GM21528 (cell line): ENCODE measurements at regions not wholly inside any gene's neighbourhood (a gene's known extent, or its start where the extent isn't known, plus 50 kb on each side); places are given as distances from the start of the nearest gene placed in this dataset.

Experiments used
- ATAC-seq: cut with Tn5 transposase; IDR thresholded peaks from one replicate; pipeline ENCODE4 v1.9.1; 2021; ENCODE audit warnings: mild to moderate bottlenecking, moderate library complexity; ENCODE audit not compliant: unreplicated experiment, low FRiP score

GRCh38 chr21:24840287-24840686 is 767.0 kb downstream of the MRPL39 start:
- ATAC-seq, result no peak

GRCh38 chr21:24832961-24833360 is 774.3 kb downstream of the MRPL39 start:
- no peak for ATAC-seq

DNA sequence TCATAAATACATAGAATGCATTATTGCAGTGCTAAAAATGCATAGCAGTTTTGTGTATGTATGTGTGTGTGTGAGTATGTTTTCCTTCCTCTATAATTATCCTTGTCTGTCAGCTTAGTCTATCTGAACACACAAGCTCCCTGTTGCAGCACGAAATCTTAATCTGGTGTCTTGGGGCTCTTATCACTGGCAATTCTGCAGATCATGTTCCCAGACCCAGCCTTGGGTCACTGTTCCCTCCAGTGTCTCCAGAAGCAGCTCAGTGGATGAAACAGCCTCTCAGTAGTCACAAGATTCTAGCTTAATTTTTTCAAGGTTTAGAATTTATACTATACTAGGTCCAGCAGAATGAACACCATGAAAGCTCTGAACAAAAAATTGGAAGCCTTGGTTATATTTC is 777.9 kb downstream of the MRPL39 start:
- ATAC-seq, result no peak

DNA sequence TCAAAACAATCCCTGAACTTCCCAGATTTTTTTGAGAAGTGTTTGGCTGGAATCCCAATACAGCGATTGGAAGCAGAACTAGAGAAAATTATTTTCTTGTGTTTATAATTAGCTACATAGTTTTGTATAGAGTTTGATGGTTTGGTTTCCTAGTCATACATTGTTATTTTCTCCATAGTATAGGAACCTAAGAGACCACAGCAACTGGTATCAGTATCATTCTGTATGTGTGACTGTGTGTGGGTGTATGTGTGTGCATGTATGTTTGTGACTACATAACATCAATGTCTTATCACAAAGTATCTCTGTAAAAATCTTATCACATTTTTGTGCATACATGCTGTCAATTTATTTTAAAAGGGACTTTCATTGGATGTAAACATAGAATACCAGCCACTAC is 780.5 kb downstream of the MRPL39 start:
- no peak for ATAC-seq

DNA sequence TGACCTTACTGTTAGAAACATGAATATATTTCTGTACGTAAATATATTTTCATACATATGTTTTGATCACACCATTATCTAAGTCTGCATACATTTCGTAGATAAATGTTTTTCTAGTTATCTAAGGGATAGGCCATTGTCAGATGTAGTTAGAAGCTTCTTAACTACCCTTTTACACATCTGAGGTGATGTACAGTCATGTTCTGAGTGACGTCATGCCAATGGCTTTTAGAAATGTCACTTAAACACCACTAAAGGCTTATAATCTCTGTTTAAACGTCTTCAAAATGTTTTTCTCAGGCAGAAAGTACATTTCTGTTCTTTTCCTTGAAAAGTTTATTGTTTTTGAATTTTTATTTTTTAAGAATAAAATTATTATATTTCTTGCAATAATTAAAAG is 781.9 kb downstream of the MRPL39 start:
- no peak for ATAC-seq

DNA sequence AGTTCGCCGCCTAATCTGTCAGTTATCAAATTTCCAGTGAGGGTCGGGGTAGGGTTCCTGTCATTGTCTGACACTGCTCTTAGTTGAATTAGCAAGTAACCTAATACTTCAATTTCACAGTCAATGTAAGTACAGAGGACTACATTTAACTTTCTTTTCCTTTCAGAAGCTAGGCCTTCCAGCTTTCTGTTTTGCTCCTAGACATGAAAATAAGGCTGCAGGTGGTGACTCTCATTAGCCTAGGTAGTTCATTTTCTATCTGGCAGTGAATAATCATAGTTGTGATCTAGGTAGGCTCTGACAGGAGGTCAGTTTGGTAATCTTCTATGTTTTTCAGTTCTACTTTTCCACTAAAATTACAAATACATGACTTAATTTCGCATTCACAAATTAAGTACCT is 783.1 kb downstream of the MRPL39 start:
- ATAC-seq, result no peak

DNA sequence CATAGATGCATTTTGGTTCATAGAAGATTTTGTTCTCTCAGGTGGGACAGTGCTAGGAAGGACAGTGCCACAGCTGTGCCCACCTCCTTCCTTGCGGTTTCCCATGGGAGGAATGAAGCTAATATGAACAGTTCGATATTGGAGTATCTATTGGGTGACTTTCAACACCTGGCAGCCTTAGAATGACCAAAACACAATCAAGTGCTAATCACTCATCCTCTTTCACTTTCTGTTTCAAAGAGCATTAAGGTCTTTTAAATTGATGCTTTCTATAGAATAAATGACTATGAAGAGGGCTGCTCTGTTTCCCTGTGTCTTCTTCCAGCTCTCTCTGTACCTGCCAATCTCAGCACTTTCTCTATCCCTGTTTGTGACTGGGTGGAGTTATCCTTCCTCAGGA is 784.0 kb downstream of the MRPL39 start:
- no peak for ATAC-seq

DNA sequence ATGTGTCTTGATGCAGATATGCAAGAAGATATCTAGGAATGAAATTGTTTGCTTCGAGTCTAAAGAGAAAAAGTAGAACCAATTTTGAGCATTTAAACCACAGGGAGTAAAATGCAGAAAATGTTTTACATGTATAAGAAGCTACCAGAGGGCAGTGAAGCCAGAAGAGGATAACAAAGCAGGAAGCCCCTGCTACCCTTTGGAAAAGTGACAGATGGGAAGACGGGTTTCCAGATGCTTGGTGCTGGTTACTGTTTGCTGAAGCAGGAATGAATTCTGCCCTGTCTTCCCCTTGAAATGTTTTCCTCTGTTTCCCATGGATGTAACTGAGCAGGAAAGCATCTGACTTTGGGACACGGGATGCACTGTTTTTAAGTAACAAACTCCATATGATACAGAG is 822.2 kb downstream of the MRPL39 start:
- no peak for ATAC-seq

- no peak for ATAC-seq
These were observed 826.1 kb downstream of the MRPL39 start for GRCh38 chr21:24781146-24781545.

DNA sequence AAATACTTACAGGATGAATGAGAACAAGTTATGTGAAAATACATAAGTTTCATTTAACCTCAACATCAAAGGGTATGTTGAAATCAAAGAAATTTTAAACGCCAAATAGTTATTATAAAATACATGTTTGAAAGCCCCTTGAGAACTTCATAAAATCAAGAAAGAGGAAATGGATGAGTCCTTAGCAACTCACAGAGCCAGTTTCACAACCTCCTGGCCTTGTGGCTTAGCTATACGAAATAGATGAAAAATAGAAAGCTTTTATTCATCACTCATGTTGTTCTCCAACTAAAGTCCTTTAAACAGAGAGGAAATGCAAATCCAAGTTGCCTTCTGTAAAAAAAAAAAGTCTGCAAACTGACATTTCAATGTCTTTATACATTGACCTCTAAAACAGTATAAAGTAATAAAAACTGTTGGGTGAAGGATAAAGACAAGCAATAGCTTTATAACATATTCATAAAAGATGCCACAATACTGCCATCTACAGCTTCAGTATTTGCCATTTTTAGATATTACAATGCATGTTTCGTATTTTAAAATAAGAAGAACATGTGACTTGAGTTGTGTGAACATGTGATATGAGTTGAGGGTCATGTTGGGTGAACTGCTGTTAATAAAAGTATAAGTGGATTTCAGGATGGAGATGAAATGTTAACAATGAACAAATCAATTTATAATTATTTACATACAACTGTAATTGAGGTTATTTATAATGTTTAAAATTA is 847.8 kb downstream of the MRPL39 start:
- ATAC-seq, result no peak

- ATAC-seq, result no peak
These were observed 869.2 kb downstream of the MRPL39 start for GRCh38 chr21:24738063-24738462.

GRCh38 chr21:24737296-24737850 is 869.9 kb downstream of the MRPL39 start:
- no peak for ATAC-seq

- no peak for ATAC-seq
These were observed 876.6 kb downstream of the MRPL39 start for GRCh38 chr21:24730661-24731060.

- ATAC-seq, result no peak
These were observed 877.7 kb downstream of the MRPL39 start for GRCh38 chr21:24729568-24729967.

- ATAC-seq, result no peak
These were observed 879.4 kb downstream of the MRPL39 start for GRCh38 chr21:24727803-24728440.

GRCh38 chr21:24716281-24716918 is 890.9 kb downstream of the MRPL39 start:
- ATAC-seq, result no peak

DNA sequence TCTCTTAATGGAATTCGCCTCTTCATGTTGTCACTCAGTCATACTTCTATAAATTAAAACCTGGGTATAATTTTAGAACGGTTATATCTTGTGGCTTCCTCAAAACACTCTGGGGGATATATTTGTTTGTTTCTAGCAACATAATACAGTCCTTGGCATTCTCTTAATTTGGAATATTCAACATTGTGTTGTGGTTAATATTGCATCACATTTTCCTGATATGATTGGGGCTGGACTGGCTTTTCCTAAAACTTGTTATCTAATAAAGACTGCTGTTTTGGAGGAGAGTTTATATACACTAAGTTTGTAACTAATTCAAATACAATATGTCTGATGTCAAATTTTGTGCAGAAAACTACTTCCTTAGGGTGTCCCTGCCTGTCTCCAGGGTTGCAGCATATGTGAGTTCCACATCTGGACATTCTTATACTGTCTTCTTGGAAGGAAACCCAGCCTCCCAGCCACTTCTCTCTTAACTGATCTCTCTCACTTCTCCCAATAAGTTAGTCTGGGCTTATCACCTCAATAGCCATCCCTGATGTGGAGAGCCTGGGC is 892.6 kb downstream of the MRPL39 start:
- ATAC-seq, result no peak

DNA sequence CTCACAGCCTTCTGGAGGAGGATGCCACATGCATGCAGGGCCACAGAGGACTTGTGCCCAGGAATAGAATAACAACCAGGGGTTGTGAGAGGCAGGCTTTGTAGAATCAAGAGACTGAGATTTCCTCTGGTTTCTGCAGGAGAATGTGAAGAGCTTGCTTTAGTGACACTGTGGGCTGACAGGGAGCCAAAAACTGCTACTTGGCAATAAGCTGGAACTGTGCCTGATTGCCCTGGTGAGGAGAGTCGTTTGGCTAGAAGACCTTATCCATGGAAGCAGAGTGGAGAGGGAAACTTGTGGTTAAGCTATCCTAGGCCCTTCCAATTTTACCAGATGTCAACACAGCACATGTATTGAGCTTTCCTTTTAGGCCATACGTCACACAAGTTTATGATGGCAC is 902.1 kb downstream of the MRPL39 start:
- no peak for ATAC-seq

GRCh38 chr21:24693779-24694178 is 913.5 kb downstream of the MRPL39 start:
- no peak for ATAC-seq

DNA sequence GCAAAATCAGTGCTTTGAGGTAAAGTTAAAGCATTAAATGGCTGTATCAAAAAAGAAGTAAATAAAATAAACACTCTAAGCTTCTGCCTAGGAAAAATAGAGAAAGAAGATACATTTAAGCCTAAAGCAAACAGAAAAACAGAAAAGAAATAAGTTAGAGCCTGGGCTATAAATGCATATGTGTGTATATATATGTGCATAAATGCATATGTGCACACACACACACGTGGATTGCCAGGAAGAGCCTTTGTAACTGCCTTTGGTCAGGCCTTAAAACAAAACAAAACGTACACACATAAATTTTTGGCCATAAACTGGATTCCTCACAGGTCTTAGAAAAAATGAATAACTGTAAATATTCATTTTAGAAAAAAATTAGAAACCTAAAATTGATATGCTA is 925.8 kb downstream of the MRPL39 start:
- ATAC-seq, result no peak

DNA sequence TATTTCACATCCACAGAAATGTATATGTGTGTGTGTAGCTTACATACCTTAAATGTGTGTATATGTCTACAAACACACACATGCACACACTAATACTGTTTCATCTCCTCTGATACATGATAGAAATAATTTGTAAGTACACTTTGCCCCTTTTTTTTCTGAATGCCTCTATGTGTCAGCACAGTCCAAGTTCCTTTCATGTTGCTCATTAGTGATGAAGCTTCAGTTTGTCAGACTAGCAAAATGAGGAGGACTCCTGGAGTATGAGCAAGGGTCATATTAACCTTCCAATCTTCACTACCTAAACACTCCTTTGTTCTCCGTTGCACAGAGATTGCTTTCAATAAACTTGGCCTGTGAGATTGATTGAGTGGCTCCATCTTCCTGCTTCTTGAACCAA is 935.4 kb downstream of the MRPL39 start:
- ATAC-seq, result no peak
